Stomach (tissue), 8 donors: ENCODE measurements at regions not wholly inside any gene's neighbourhood (a gene's known extent, or its start where the extent isn't known, plus 50 kb on each side); places are given as distances from the start of the nearest gene placed in this dataset.

Experiments used
- DNase-seq, 2 donors: peaks; one replicate each; pipeline versions ENCODE4 v3.0.0 to v3.0.0-alpha.2; 2013 to 2019
- H3K27ac ChIP-seq, 5 donors: fragments of 200-600 bp in 4 of 5; sonication (generic) in 4 of 5; one replicate each; pipeline ENCODE4 v1.5.1; 2013 to 2019; ENCODE audit warnings: mild to moderate bottlenecking in 1 of 5, moderate library complexity in 1 of 5
- H3K27me3 ChIP-seq, 3 donors: fragments of 200-600 bp; sonication (generic); one replicate each; pipeline ENCODE4 v1.5.1; 2017 to 2019; ENCODE audit warnings: mixed run types in 1 of 3
- H3K36me3 ChIP-seq, 4 donors: fragments of 200-600 bp; sonication (generic); 1 replicate in 3 of 4; 2 replicates in 1 of 4; pipeline ENCODE4 v1.5.1; 2016 to 2019
- H3K4me1 ChIP-seq, 4 donors: fragments of 200-600 bp; sonication (generic); one replicate each; pipeline ENCODE4 v1.5.1; 2016 to 2019
- H3K4me3 ChIP-seq, 4 donors: fragments of 200-600 bp; sonication (generic) in 3 of 4; one replicate each; pipeline ENCODE4 v1.5.1; 2016 to 2019; ENCODE audit warnings: mild to moderate bottlenecking in 1 of 4
- H3K9me3 ChIP-seq, 4 donors: fragments of 200-600 bp; sonication (generic); one replicate each; pipeline ENCODE4 v1.5.1; 2016 to 2019
- CTCF ChIP-seq, 7 experiments: fragments of 450-650 bp in 4 of 7; fragments of 200-600 bp in 3 of 7; sonication (generic) in 3 of 7; IDR thresholded peaks; one replicate each; pipeline ENCODE4 v1.5.1; 2016 to 2019; ENCODE audit warnings: antibody characterized with exemption in 7 of 7, control low read depth in 2 of 7, mild to moderate bottlenecking in 1 of 7
- EP300 ChIP-seq: sonication (generic); formaldehyde crosslinking; IDR thresholded peaks from one replicate; pipeline ENCODE4 v1.6.1; 2017; ENCODE audit warnings: antibody characterized with exemption
- POLR2A ChIP-seq, 4 donors: fragments of 450-650 bp; IDR thresholded peaks; one replicate each; pipeline ENCODE4 v1.6.1; 2016; ENCODE audit warnings: antibody characterized with exemption in 4 of 4, control low read depth in 2 of 4, mild to moderate bottlenecking in 1 of 4, moderate library complexity in 1 of 4
- POLR2AphosphoS5 ChIP-seq, 3 donors: sonication (generic); formaldehyde crosslinking; IDR thresholded peaks; one replicate each; pipeline ENCODE4 v1.6.1; 2016; ENCODE audit warnings: antibody characterized with exemption in 3 of 3
- WGBS, 5 donors: extraction: QIAGEN DNeasy Blood & Tissue Kit in 3 of 5; methylation state at CpG; one replicate each; pipeline versions ENCODE4 v1.1.5 to v1.1.7; 2013 to 2018; 5-methylcytosine and 5-hydroxymethylcytosine counted together
- intact Hi-C: fragments of 100-400 bp; cut with DNase I; formaldehyde crosslinking; loops from one replicate; pipeline ENCODE4 v1.15.1; 2023; ENCODE audit warnings: low total_unique reads
- donor health status: healthy with polysubstance abuse.
- donor health status: Bipolar disorder and iron deficiency.
- donor health status: healthy.

- DNase-seq: no peak
- no peaks in the 10 kb centered on the region for H3K27me3 ChIP-seq
- H3K4me1 ChIP-seq: no peaks in the 10 kb centered on the region
- no peaks in the 10 kb centered on the region for H3K9me3 ChIP-seq
- intact Hi-C loops: no loop called here
- H3K27ac ChIP-seq: no peak overlapping the region
- TF ChIP-seq CTCF (IDR thresholded peaks at IDR 0.05) (no peak), POLR2A (IDR thresholded peaks at IDR 0.05) (no peak), POLR2AphosphoS5 (IDR thresholded peaks at IDR 0.05) (no peak), EP300 (no peak)
- H3K4me3 ChIP-seq: no peak overlapping the region
- no peaks in the 10 kb centered on the region for H3K36me3 ChIP-seq
These were observed 223.3 kb downstream of the RAP2B start for GRCh38 chr3:153385343-153385742.

- H3K36me3 ChIP-seq: no peaks in the 10 kb centered on the region
- peaks cover 0 to 29% (median 16%) of the 10 kb centered on the region in 4 donors for H3K9me3 ChIP-seq
- 82 to 94% (median 85%) methylated on average over 2 of the region's 2 CpGs for WGBS, 5 donors
- no peak for TF ChIP-seq CTCF (IDR thresholded peaks at IDR 0.05)
- no peak overlapping the region for H3K4me3 ChIP-seq
- H3K4me1 ChIP-seq: no peaks in the 10 kb centered on the region
- no peak overlapping the region for H3K27ac ChIP-seq
- intact Hi-C loops: no loop called here
- H3K27me3 ChIP-seq: no peaks in the 10 kb centered on the region
- no peak for DNase-seq
These were observed 230.3 kb downstream of the RAP2B start for GRCh38 chr3:153392363-153392762.

DNA sequence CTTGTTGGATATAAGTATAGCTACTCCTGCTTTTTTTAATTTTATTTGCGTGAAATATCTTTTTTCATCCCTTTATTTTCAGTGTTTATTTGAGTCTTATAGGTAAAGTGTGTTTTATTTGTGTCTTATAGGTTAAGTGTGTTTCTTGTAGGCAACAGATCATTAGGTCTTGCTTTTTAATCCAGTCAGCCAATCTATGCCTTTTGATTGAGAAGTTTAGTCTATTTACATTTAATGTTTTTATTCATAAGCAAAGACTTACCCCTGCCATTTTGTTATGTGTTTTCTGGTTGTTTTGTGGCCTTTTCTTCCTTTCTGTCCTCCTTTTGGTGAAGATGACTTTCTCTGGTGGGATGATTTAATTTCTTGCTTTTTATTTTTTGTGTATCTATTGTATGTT lies 232.0 kb downstream of the RAP2B start:
- TF ChIP-seq POLR2AphosphoS5 (IDR thresholded peaks at IDR 0.05): no peak
- no peak for TF ChIP-seq EP300
- TF ChIP-seq CTCF (IDR thresholded peaks at IDR 0.05): no peak
- TF ChIP-seq POLR2A (IDR thresholded peaks at IDR 0.05): no peak
- Histone ChIP-seq H3K4me3 (no peak overlapping the region), H3K9me3 (peaks cover 0 to 29% (median 16%) of the 10 kb centered on the region in 4 donors), H3K27ac (no peak overlapping the region), H3K36me3 (no peaks in the 10 kb centered on the region), H3K4me1 (no peaks in the 10 kb centered on the region), H3K27me3 (no peaks in the 10 kb centered on the region)
- WGBS, 5 donors: 89 to 93% (median 90%) methylated on average over 1 of the region's 1 CpG
- intact Hi-C loops: no loop called here
- DNase-seq: no peak

DNA sequence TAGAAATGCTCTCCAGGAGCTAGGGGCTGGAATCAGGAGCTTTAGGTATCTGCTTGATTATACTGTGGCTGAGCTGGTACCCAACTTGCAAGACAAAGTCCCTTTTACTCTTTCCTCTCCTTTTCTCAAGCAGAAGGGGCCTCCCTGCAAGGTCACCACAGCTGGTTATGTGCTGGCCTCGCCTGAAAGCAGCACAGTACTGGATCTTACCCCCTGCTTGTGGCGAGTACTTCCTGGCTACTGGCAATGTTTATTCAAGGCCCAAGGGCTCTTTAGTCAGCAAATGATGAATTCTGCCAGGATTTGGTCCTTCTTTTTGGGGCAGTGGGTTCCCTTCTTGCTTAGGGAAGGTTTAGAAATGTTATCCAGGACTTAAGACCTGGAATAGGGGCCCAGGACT lies 234.6 kb downstream of the RAP2B start:
- peaks cover 0 to 29% (median 16%) of the 10 kb centered on the region in 4 donors for H3K9me3 ChIP-seq
- H3K4me1 ChIP-seq: no peaks in the 10 kb centered on the region
- no peak for TF ChIP-seq CTCF (IDR thresholded peaks at IDR 0.05)
- no peak for TF ChIP-seq POLR2A (IDR thresholded peaks at IDR 0.05)
- H3K27me3 ChIP-seq: no peaks in the 10 kb centered on the region
- 46 to 81% (median 66%) methylated on average over 2 of the region's 2 CpGs for WGBS, 5 donors
- H3K4me3 ChIP-seq: no peak overlapping the region
- intact Hi-C loops: no loop called here
- no peak for DNase-seq
- H3K27ac ChIP-seq: no peak overlapping the region
- H3K36me3 ChIP-seq: no peaks in the 10 kb centered on the region

GRCh38 chr3:153397794-153398193 lies 235.8 kb downstream of the RAP2B start:
- Histone ChIP-seq H3K27me3 (no peaks in the 10 kb centered on the region), H3K36me3 (no peaks in the 10 kb centered on the region), H3K4me1 (no peaks in the 10 kb centered on the region), H3K4me3 (no peak overlapping the region), H3K27ac (no peak overlapping the region), H3K9me3 (peaks cover 0 to 21% (median 12%) of the 10 kb centered on the region in 4 donors)
- WGBS, 5 donors: 48 to 79% (median 54%) methylated on average over 2 of the region's 2 CpGs
- intact Hi-C loops: no loop called here
- no peak for DNase-seq
- no peak for TF ChIP-seq EP300
- TF ChIP-seq POLR2A (IDR thresholded peaks at IDR 0.05): no peak
- TF ChIP-seq POLR2AphosphoS5 (IDR thresholded peaks at IDR 0.05): no peak
- TF ChIP-seq CTCF (IDR thresholded peaks at IDR 0.05): no peak
